Kidney epithelial cell (primary cell): ENCODE measurements at regions not wholly inside any gene's neighbourhood (a gene's known extent, or its start where the extent isn't known, plus 50 kb on each side); places are given as distances from the start of the nearest gene placed in this dataset.

Experiments used
- DNase-seq: peaks from one replicate; pipeline ENCODE4 v3.0.0-alpha.2; 2010; ENCODE audit warnings: low read depth
- H3K27me3 ChIP-seq: 2 replicates; pipeline ENCODE4 v1.6.0; 2011; ENCODE audit warnings: low read length; ENCODE audit not compliant: control insufficient read depth, insufficient read depth
- H3K36me3 ChIP-seq: 2 replicates; pipeline ENCODE4 v1.5.1; 2011; ENCODE audit warnings: low read length; ENCODE audit not compliant: control insufficient read depth, insufficient read depth
- H3K4me3 ChIP-seq: 2 replicates; pipeline ENCODE4 v1.5.1; 2011; ENCODE audit warnings: low read depth, mild to moderate bottlenecking, control low read depth, low read length
- CTCF ChIP-seq: IDR thresholded peaks from 2 replicates; pipeline ENCODE4 v1.5.1; 2011; ENCODE audit warnings: mild to moderate bottlenecking, moderate library complexity, low read length, control low read depth, inconsistent platforms; ENCODE audit not compliant: insufficient read depth, poor library complexity, severe bottlenecking

GRCh38 chr2:237150186-237150585 lies 64.5 kb downstream of the COPS8 start:
- H3K36me3 ChIP-seq: no peaks in the 10 kb centered on the region
- no peak for TF ChIP-seq CTCF
- no peak for DNase-seq
- H3K27me3 ChIP-seq: no peaks in the 10 kb centered on the region
- H3K4me3 ChIP-seq: no peak overlapping the region

GRCh38 chr2:237150831-237151375 lies 65.2 kb downstream of the COPS8 start:
- H3K27me3 ChIP-seq: no peaks in the 10 kb centered on the region
- H3K4me3 ChIP-seq: no peak overlapping the region
- no peak for TF ChIP-seq CTCF
- no peaks in the 10 kb centered on the region for H3K36me3 ChIP-seq
- DNase-seq: no peak

- DNase-seq: no peak
- Histone ChIP-seq H3K27me3 (no peaks in the 10 kb centered on the region), H3K36me3 (no peaks in the 10 kb centered on the region), H3K4me3 (no peak overlapping the region)
- TF ChIP-seq CTCF: no peak
Observed at GRCh38 chr2:237152361-237152760, 66.7 kb downstream of the COPS8 start.

- Histone ChIP-seq H3K36me3 (no peaks in the 10 kb centered on the region), H3K4me3 (no peak overlapping the region), H3K27me3 (no peaks in the 10 kb centered on the region)
- DNase-seq: no peak
- TF ChIP-seq CTCF: no peak
Observed at GRCh38 chr2:237153181-237153580, 67.5 kb downstream of the COPS8 start.

- TF ChIP-seq CTCF: peak; percentile 75
- H3K4me3 ChIP-seq: no peak overlapping the region
- no peak for DNase-seq
- no peaks in the 10 kb centered on the region for H3K27me3 ChIP-seq
- no peaks in the 10 kb centered on the region for H3K36me3 ChIP-seq
Observed at GRCh38 chr2:237154082-237154638, 68.5 kb downstream of the COPS8 start.
